LNCaP clone FGC (cell line): ENCODE measurements at regions not wholly inside any gene's neighbourhood (a gene's known extent, or its start where the extent isn't known, plus 50 kb on each side); places are given as distances from the start of the nearest gene placed in this dataset.

ENCODE experiments used
- DNase-seq: peaks from one replicate; pipeline ENCODE4 v3.0.0-alpha.2; 2011; ENCODE audit warnings: low read depth
- H3K4me3 ChIP-seq: 2 replicates; pipeline ENCODE4 v1.5.1; 2011; ENCODE audit warnings: mild to moderate bottlenecking, low read depth, low read length, control low read depth
- CTCF ChIP-seq: IDR thresholded peaks from 2 replicates; pipeline ENCODE4 v1.5.1; 2012; ENCODE audit warnings: mild to moderate bottlenecking; ENCODE audit not compliant: control insufficient read depth, insufficient read depth; ENCODE audit errors: extremely low read depth

- TF ChIP-seq CTCF: no peak
- DNase-seq: no peak
- H3K4me3 ChIP-seq: no peak overlapping the region
These were observed 200.1 kb upstream of the FOXP2 start for GRCh38 chr7:114214466-114214865.

- no peak overlapping the region for H3K4me3 ChIP-seq
- TF ChIP-seq CTCF: no peak
- DNase-seq: no peak
These were observed 201.7 kb upstream of the FOXP2 start for GRCh38 chr7:114212721-114213429.

GRCh38 chr7:114209968-114210367 lies 204.6 kb upstream of the FOXP2 start:
- no peak for DNase-seq
- TF ChIP-seq CTCF: no peak
- H3K4me3 ChIP-seq: no peak overlapping the region

GRCh38 chr7:114206688-114207087 lies 207.9 kb upstream of the FOXP2 start:
- TF ChIP-seq CTCF: no peak
- no peak overlapping the region for H3K4me3 ChIP-seq
- DNase-seq: no peak

- no peak overlapping the region for H3K4me3 ChIP-seq
- no peak for TF ChIP-seq CTCF
These were observed 218.1 kb upstream of the FOXP2 start for GRCh38 chr7:114196517-114196916.

GRCh38 chr7:114190387-114190786 lies 224.2 kb upstream of the FOXP2 start:
- no peak for DNase-seq
- H3K4me3 ChIP-seq: no peak overlapping the region
- no peak for TF ChIP-seq CTCF

More at GRCh38 chr7:114196517-114196916, 218.1 kb upstream of the FOXP2 start:
- no peak for DNase-seq
